Activated T-cell treated with anti-CD3 and anti-CD28 coated beads, Interleukin-2, amount 50 U/mL, for 72 hours (primary cell): ENCODE measurements at regions not wholly inside any gene's neighbourhood (a gene's known extent, or its start where the extent isn't known, plus 50 kb on each side); places are given as distances from the start of the nearest gene placed in this dataset.
"Not testable (repeated sequence)": the region's sequence is repeated elsewhere in the genome, so short reads cannot be mapped to it uniquely, and the experiment has no call there.

ENCODE experiments used
- ATAC-seq, 2 donors: fragments of 150-1000 bp; cut with Tn5 transposase; replicated peaks in 1 of 2; 2 replicates each; pipeline ENCODE4 v1.10.0; 2021; ENCODE audit warnings: moderate library complexity in 2 of 2, mild to moderate bottlenecking in 1 of 2
- DNase-seq, 2 donors: peaks; one replicate each; pipeline ENCODE4 v3.0.0; 2021 to 2022; ENCODE audit warnings: mixed read lengths in 1 of 2
- H3K27ac Mint-ChIP-seq: one replicate; pipeline ENCODE4 v1.8.0; 2022; ENCODE audit warnings: mild to moderate bottlenecking, moderate library complexity, mixed read lengths
- H3K27me3 Mint-ChIP-seq: one replicate; pipeline ENCODE4 v1.8.0; 2022; ENCODE audit warnings: low read depth, mixed read lengths
- H3K36me3 Mint-ChIP-seq, 2 donors: one replicate each; pipeline ENCODE4 v1.8.0; 2022; ENCODE audit warnings: mixed read lengths in 2 of 2, mild to moderate bottlenecking in 1 of 2; ENCODE audit not compliant: insufficient read depth in 2 of 2
- H3K4me1 Mint-ChIP-seq: one replicate; pipeline ENCODE4 v1.8.0; 2022; ENCODE audit warnings: low read depth, mixed read lengths
- H3K4me3 Mint-ChIP-seq, 2 donors: one replicate each; pipeline ENCODE4 v1.8.0; 2022; ENCODE audit warnings: mild to moderate bottlenecking in 2 of 2, mixed read lengths in 2 of 2, moderate library complexity in 2 of 2
- H3K9me3 Mint-ChIP-seq, 2 donors: one replicate each; pipeline ENCODE4 v1.8.0; 2022; ENCODE audit warnings: mixed read lengths in 2 of 2

- no peak for DNase-seq
- no peak for ATAC-seq
- H3K36me3 Mint-ChIP-seq = no peaks in the 10 kb centered on the region
- no peaks in the 10 kb centered on the region for H3K27me3 Mint-ChIP-seq
- H3K4me1 Mint-ChIP-seq = no peaks in the 10 kb centered on the region
- H3K27ac Mint-ChIP-seq = no peak overlapping the region
- no peaks in the 10 kb centered on the region for H3K9me3 Mint-ChIP-seq
- no peak overlapping the region for H3K4me3 Mint-ChIP-seq
Observed at GRCh38 chr9:30925635-30926034, 1458.8 kb upstream of the ACO1 start.

GRCh38 chr9:30928045-30928444 is 1456.4 kb upstream of the ACO1 start:
- no peaks in the 10 kb centered on the region for H3K36me3 Mint-ChIP-seq
- no peaks in the 10 kb centered on the region for H3K9me3 Mint-ChIP-seq
- no peaks in the 10 kb centered on the region for H3K27me3 Mint-ChIP-seq
- H3K4me1 Mint-ChIP-seq = no peaks in the 10 kb centered on the region
- no peak overlapping the region for H3K4me3 Mint-ChIP-seq
- DNase-seq (no peak), ATAC-seq (no peak)
- no peak overlapping the region for H3K27ac Mint-ChIP-seq

- H3K4me3 Mint-ChIP-seq = no peak overlapping the region
- DNase-seq (no peak), ATAC-seq (no peak)
- H3K27ac Mint-ChIP-seq = no peak overlapping the region
- no peaks in the 10 kb centered on the region for H3K9me3 Mint-ChIP-seq
- no peaks in the 10 kb centered on the region for H3K27me3 Mint-ChIP-seq
- H3K36me3 Mint-ChIP-seq = no peaks in the 10 kb centered on the region
- no peaks in the 10 kb centered on the region for H3K4me1 Mint-ChIP-seq
Observed at GRCh38 chr9:30932226-30932625, 1452.2 kb upstream of the ACO1 start.

- ATAC-seq (no peak), DNase-seq (no peak)
- no peak overlapping the region for H3K27ac Mint-ChIP-seq
- H3K36me3 Mint-ChIP-seq = no peaks in the 10 kb centered on the region
- no peaks in the 10 kb centered on the region for H3K27me3 Mint-ChIP-seq
- H3K9me3 Mint-ChIP-seq = peaks cover 0 to 2% of the 10 kb centered on the region in 2 donors
- H3K4me3 Mint-ChIP-seq = no peak overlapping the region
- H3K4me1 Mint-ChIP-seq = no peaks in the 10 kb centered on the region
Observed at GRCh38 chr9:30935730-30936129, 1448.7 kb upstream of the ACO1 start.

- Mint-ChIP-seq H3K4me1 (no peaks in the 10 kb centered on the region), H3K9me3 (peaks cover 0 to 2% of the 10 kb centered on the region in 2 donors), H3K36me3 (no peaks in the 10 kb centered on the region), H3K4me3 (no peak overlapping the region), H3K27me3 (no peaks in the 10 kb centered on the region), H3K27ac (no peak overlapping the region)
- DNase-seq = no peak
- ATAC-seq = no peak
Observed at GRCh38 chr9:30937106-30937505, 1447.3 kb upstream of the ACO1 start.

- not testable (repeated sequence) for H3K4me3 Mint-ChIP-seq, DNase-seq, ATAC-seq, H3K4me1 Mint-ChIP-seq, H3K36me3 Mint-ChIP-seq, H3K27me3 Mint-ChIP-seq, H3K27ac Mint-ChIP-seq, H3K9me3 Mint-ChIP-seq
Observed at GRCh38 chr9:30942852-30943251, 1441.6 kb upstream of the ACO1 start.

- no peaks in the 10 kb centered on the region for H3K4me1 Mint-ChIP-seq
- H3K9me3 Mint-ChIP-seq = peaks cover 2 to 3% of the 10 kb centered on the region in 2 donors
- no peak for DNase-seq
- no peak for ATAC-seq
- H3K36me3 Mint-ChIP-seq = no peaks in the 10 kb centered on the region
- no peaks in the 10 kb centered on the region for H3K27me3 Mint-ChIP-seq
- no peak overlapping the region for H3K27ac Mint-ChIP-seq
- no peak overlapping the region for H3K4me3 Mint-ChIP-seq
Observed at GRCh38 chr9:30943446-30944224, 1440.8 kb upstream of the ACO1 start.

GRCh38 chr9:30944225-30944569 is 1440.2 kb upstream of the ACO1 start:
- DNase-seq = no peak
- H3K36me3 Mint-ChIP-seq = no peaks in the 10 kb centered on the region
- H3K27me3 Mint-ChIP-seq = no peaks in the 10 kb centered on the region
- no peaks in the 10 kb centered on the region for H3K4me1 Mint-ChIP-seq
- no peak overlapping the region for H3K27ac Mint-ChIP-seq
- H3K4me3 Mint-ChIP-seq = no peak overlapping the region
- H3K9me3 Mint-ChIP-seq = peaks cover 5 to 7% of the 10 kb centered on the region in 2 donors
- no peak for ATAC-seq

- H3K4me1 Mint-ChIP-seq = no peaks in the 10 kb centered on the region
- DNase-seq (no peak), ATAC-seq (no peak)
- H3K36me3 Mint-ChIP-seq = no peaks in the 10 kb centered on the region
- H3K27me3 Mint-ChIP-seq = no peaks in the 10 kb centered on the region
- H3K9me3 Mint-ChIP-seq = peaks cover 5 to 7% of the 10 kb centered on the region in 2 donors
- no peak overlapping the region for H3K27ac Mint-ChIP-seq
- H3K4me3 Mint-ChIP-seq = no peak overlapping the region
Observed at GRCh38 chr9:30944741-30945280, 1439.6 kb upstream of the ACO1 start.

- Mint-ChIP-seq H3K4me1 (no peaks in the 10 kb centered on the region), H3K9me3 (no peaks in the 10 kb centered on the region), H3K36me3 (no peaks in the 10 kb centered on the region), H3K27me3 (no peaks in the 10 kb centered on the region), H3K27ac (no peak overlapping the region), H3K4me3 (no peak overlapping the region)
- DNase-seq (no peak), ATAC-seq (no peak)
Observed at GRCh38 chr9:30964332-30964731, 1420.1 kb upstream of the ACO1 start.

- H3K36me3 Mint-ChIP-seq = no peaks in the 10 kb centered on the region
- ATAC-seq = no peak
- H3K9me3 Mint-ChIP-seq = no peaks in the 10 kb centered on the region
- H3K27ac Mint-ChIP-seq = no peak overlapping the region
- no peak for DNase-seq
- no peaks in the 10 kb centered on the region for H3K4me1 Mint-ChIP-seq
- H3K27me3 Mint-ChIP-seq = no peaks in the 10 kb centered on the region
- H3K4me3 Mint-ChIP-seq = no peak overlapping the region
Observed at GRCh38 chr9:30967476-30967875, 1417.0 kb upstream of the ACO1 start.

- DNase-seq (no peak), ATAC-seq (no peak)
- Mint-ChIP-seq H3K27ac (no peak overlapping the region), H3K9me3 (no peaks in the 10 kb centered on the region), H3K4me3 (no peak overlapping the region), H3K4me1 (no peaks in the 10 kb centered on the region), H3K27me3 (no peaks in the 10 kb centered on the region), H3K36me3 (no peaks in the 10 kb centered on the region)
Observed at GRCh38 chr9:30970186-30970585, 1414.3 kb upstream of the ACO1 start.

- ATAC-seq (no peak), DNase-seq (no peak)
- no peaks in the 10 kb centered on the region for H3K36me3 Mint-ChIP-seq
- no peaks in the 10 kb centered on the region for H3K9me3 Mint-ChIP-seq
- H3K27me3 Mint-ChIP-seq = no peaks in the 10 kb centered on the region
- H3K4me3 Mint-ChIP-seq = no peak overlapping the region
- no peak overlapping the region for H3K27ac Mint-ChIP-seq
- H3K4me1 Mint-ChIP-seq = no peaks in the 10 kb centered on the region
Observed at GRCh38 chr9:30970812-30971211, 1413.6 kb upstream of the ACO1 start.

GRCh38 chr9:30972654-30973053 is 1411.8 kb upstream of the ACO1 start:
- no peak overlapping the region for H3K4me3 Mint-ChIP-seq
- no peak overlapping the region for H3K27ac Mint-ChIP-seq
- DNase-seq (no peak), ATAC-seq (no peak)
- H3K4me1 Mint-ChIP-seq = no peaks in the 10 kb centered on the region
- no peaks in the 10 kb centered on the region for H3K27me3 Mint-ChIP-seq
- no peaks in the 10 kb centered on the region for H3K9me3 Mint-ChIP-seq
- H3K36me3 Mint-ChIP-seq = no peaks in the 10 kb centered on the region
